Hematopoietic multipotent progenitor cell treated with erythropoietin and hydrocortisone succinate and interleukin-3 and kit ligand, for 8 days (in vitro differentiated cells): ENCODE measurements at regions not wholly inside any gene's neighbourhood (a gene's known extent, or its start where the extent isn't known, plus 50 kb on each side); places are given as distances from the start of the nearest gene placed in this dataset.

Source experiments
- DNase-seq: peaks from one replicate; pipeline ENCODE4 v3.0.0-alpha.2; 2015

GRCh38 chr13:34129436-34129835 lies 311.5 kb downstream of the RFC3 start:
- no peak for DNase-seq

- no peak for DNase-seq
Measured at GRCh38 chr13:34137200-34137599, 319.3 kb downstream of the RFC3 start.

GRCh38 chr13:34139660-34140227 lies 321.8 kb downstream of the RFC3 start:
- DNase-seq = no peak

- no peak for DNase-seq
Measured at GRCh38 chr13:34143637-34144036, 325.7 kb downstream of the RFC3 start.

GRCh38 chr13:34144142-34144541 lies 326.2 kb downstream of the RFC3 start:
- DNase-seq = no peak

GRCh38 chr13:34145061-34145460 lies 327.1 kb downstream of the RFC3 start:
- no peak for DNase-seq

GRCh38 chr13:34148359-34148758 lies 330.4 kb downstream of the RFC3 start:
- DNase-seq = no peak

- DNase-seq = no peak
Measured at GRCh38 chr13:34151885-34152284, 333.9 kb downstream of the RFC3 start.

GRCh38 chr13:34152409-34152808 lies 334.5 kb downstream of the RFC3 start:
- DNase-seq = no peak

- DNase-seq = no peak
Measured at GRCh38 chr13:34152996-34153395, 335.0 kb downstream of the RFC3 start.

- DNase-seq = no peak
Measured at GRCh38 chr13:34153428-34154180, 335.7 kb downstream of the RFC3 start.

- no peak for DNase-seq
Measured at GRCh38 chr13:34155931-34156607, 338.1 kb downstream of the RFC3 start.

GRCh38 chr13:34156841-34157365 lies 339.0 kb downstream of the RFC3 start:
- DNase-seq = no peak

- no peak for DNase-seq
Measured at GRCh38 chr13:34159946-34160345, 342.0 kb downstream of the RFC3 start.

GRCh38 chr13:34161931-34162543 lies 344.1 kb downstream of the RFC3 start:
- DNase-seq = no peak

- DNase-seq = no peak
Measured at GRCh38 chr13:34162544-34162933, 344.6 kb downstream of the RFC3 start.

- no peak for DNase-seq
Measured at GRCh38 chr13:34164582-34164981, 346.6 kb downstream of the RFC3 start.

GRCh38 chr13:34165158-34165557 lies 347.2 kb downstream of the RFC3 start:
- no peak for DNase-seq

GRCh38 chr13:34166406-34166805 lies 348.5 kb downstream of the RFC3 start:
- no peak for DNase-seq

- DNase-seq = no peak
Measured at GRCh38 chr13:34167347-34167746, 349.4 kb downstream of the RFC3 start.

GRCh38 chr13:34172048-34172447 lies 354.1 kb downstream of the RFC3 start:
- DNase-seq = no peak

- DNase-seq = no peak
Measured at GRCh38 chr13:34174671-34175145, 356.8 kb downstream of the RFC3 start.

GRCh38 chr13:34175551-34175950 lies 357.6 kb downstream of the RFC3 start:
- DNase-seq = no peak
